Endothelial cell of umbilical vein (primary cell): ENCODE measurements at regions not wholly inside any gene's neighbourhood (a gene's known extent, or its start where the extent isn't known, plus 50 kb on each side); places are given as distances from the start of the nearest gene placed in this dataset.

Experiments used
- EZH2 ChIP-seq: IDR thresholded peaks from 2 replicates; pipeline ENCODE4 v1.6.1; 2012; ENCODE audit warnings: borderline replicate concordance, low read depth, mild to moderate bottlenecking, moderate library complexity, low read length, inconsistent platforms; ENCODE audit not compliant: severe bottlenecking
- GATA2 ChIP-seq: IDR thresholded peaks from 2 replicates; pipeline ENCODE4 v1.7.0; 2011; ENCODE audit warnings: low read depth, mild to moderate bottlenecking, moderate library complexity, mixed read lengths, low read length; ENCODE audit not compliant: insufficient read length, insufficient read depth
- MYC ChIP-seq: IDR thresholded peaks from one replicate; pipeline ENCODE4 v1.6.1; 2011; ENCODE audit warnings: mild to moderate bottlenecking, low read depth, low read length
- POLR2A ChIP-seq: IDR thresholded peaks from 2 replicates; pipeline ENCODE4 v1.6.1; 2012; ENCODE audit warnings: low read depth, mild to moderate bottlenecking, control low read depth, low read length
- POLR2AphosphoS5 ChIP-seq: IDR thresholded peaks from 2 replicates; pipeline ENCODE4 v1.6.1; 2012; ENCODE audit warnings: low read depth, mild to moderate bottlenecking, control low read depth, low read length, moderate library complexity; ENCODE audit not compliant: insufficient read depth
- TF ChIP-seq, protein P1 (sequence below), 2 donors: IDR thresholded peaks; 1 replicate in 1 of 2; 2 replicates in 1 of 2; pipeline ENCODE4 v1.5.1; 2011; ENCODE audit warnings: low read length in 2 of 2, mild to moderate bottlenecking in 2 of 2, moderate library complexity in 2 of 2, control low read depth in 1 of 2, inconsistent platforms in 1 of 2, low read depth in 1 of 2; ENCODE audit not compliant: insufficient read depth in 1 of 2; ENCODE audit errors: extremely low read depth in 1 of 2
- TF ChIP-seq, protein P2 (sequence below): IDR thresholded peaks from 2 replicates; pipeline ENCODE4 v1.6.1; 2011; ENCODE audit not compliant: insufficient read depth, insufficient read length

DNA sequence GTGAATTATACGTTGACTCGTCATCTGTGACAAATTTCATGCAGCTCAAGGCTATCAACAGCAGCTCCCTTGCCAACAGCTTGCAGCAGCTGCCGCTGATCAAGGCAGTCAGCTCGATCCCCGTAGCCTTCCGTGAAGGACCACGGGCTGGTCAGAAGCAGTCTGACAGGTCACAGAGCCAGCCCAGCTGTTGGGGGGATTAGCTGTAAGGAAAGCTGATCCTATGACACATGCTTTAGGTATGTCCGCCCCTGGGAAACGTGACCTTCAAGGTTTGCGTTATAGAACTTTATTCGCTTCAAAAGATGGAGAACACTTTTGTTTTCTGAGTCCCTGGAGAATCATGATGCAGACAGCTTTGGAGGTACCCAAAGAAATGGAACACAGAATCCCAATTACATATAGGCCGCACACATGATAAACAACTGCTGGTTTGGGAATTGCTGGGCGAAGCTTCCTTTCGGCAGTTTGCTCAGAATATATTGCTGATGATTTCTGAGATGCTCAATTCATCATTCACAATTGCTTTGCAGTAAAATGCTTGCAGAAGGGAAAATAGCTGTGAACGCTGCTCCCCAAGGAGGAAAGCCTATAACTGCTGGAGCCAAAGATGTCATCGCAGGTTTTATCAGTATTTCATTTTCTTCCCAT, 62.6 kb upstream of the USP29 start:
- TF ChIP-seq POLR2AphosphoS5 (no peak), EZH2 (no peak), POLR2A (no peak), GATA2 (no peak), MYC (no peak)
- TF ChIP-seq, protein P1, sequence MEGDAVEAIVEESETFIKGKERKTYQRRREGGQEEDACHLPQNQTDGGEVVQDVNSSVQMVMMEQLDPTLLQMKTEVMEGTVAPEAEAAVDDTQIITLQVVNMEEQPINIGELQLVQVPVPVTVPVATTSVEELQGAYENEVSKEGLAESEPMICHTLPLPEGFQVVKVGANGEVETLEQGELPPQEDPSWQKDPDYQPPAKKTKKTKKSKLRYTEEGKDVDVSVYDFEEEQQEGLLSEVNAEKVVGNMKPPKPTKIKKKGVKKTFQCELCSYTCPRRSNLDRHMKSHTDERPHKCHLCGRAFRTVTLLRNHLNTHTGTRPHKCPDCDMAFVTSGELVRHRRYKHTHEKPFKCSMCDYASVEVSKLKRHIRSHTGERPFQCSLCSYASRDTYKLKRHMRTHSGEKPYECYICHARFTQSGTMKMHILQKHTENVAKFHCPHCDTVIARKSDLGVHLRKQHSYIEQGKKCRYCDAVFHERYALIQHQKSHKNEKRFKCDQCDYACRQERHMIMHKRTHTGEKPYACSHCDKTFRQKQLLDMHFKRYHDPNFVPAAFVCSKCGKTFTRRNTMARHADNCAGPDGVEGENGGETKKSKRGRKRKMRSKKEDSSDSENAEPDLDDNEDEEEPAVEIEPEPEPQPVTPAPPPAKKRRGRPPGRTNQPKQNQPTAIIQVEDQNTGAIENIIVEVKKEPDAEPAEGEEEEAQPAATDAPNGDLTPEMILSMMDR (IDR thresholded peaks at IDR 0.05; ENCODE audit: extremely low read depth in 1 of 2, insufficient read depth in 1 of 2, low read depth in 1 of 2, low read length in 2 of 2) = no peak
- TF ChIP-seq, protein P2, sequence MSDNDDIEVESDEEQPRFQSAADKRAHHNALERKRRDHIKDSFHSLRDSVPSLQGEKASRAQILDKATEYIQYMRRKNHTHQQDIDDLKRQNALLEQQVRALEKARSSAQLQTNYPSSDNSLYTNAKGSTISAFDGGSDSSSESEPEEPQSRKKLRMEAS = no peak
